ENCODE measurements at regions not wholly inside any gene's neighbourhood (a gene's known extent, or its start where the extent isn't known, plus 50 kb on each side); places are given as distances from the start of the nearest gene placed in this dataset.

DNA sequence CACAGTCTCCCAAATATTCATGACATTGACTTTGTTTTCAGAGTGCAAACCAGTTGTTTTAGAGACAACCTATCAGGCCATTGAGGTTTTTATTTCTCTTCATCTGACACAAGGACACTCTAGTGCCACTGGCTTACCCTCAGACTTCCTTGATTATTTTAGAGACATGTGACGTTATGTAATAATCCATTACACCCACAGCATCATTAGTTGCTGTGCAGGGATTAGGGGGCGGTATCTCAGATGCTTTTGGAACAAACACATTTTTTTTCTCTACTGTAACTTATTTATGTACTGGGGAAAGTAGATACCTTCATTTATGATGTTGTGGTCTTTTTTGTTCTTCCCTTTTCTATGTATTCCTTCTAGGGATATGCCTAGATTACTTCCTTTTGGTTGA lies 2293.1 kb downstream of the PCDH7 start:
- intact Hi-C loops (cut with DNase I), result no loop called here
- H3K36me3 ChIP-seq, result no peaks in the 10 kb centered on the region
- no peak for DNase-seq (ENCODE audit: low spot score)
- TF ChIP-seq, protein P1, sequence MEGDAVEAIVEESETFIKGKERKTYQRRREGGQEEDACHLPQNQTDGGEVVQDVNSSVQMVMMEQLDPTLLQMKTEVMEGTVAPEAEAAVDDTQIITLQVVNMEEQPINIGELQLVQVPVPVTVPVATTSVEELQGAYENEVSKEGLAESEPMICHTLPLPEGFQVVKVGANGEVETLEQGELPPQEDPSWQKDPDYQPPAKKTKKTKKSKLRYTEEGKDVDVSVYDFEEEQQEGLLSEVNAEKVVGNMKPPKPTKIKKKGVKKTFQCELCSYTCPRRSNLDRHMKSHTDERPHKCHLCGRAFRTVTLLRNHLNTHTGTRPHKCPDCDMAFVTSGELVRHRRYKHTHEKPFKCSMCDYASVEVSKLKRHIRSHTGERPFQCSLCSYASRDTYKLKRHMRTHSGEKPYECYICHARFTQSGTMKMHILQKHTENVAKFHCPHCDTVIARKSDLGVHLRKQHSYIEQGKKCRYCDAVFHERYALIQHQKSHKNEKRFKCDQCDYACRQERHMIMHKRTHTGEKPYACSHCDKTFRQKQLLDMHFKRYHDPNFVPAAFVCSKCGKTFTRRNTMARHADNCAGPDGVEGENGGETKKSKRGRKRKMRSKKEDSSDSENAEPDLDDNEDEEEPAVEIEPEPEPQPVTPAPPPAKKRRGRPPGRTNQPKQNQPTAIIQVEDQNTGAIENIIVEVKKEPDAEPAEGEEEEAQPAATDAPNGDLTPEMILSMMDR (IDR thresholded peaks at IDR 0.05), result no peak
- TF ChIP-seq POLR2A (IDR thresholded peaks at IDR 0.05) (no peak), POLR2AphosphoS5 (IDR thresholded peaks at IDR 0.05) (no peak)
- H3K4me1 ChIP-seq (replicated peaks), result no peaks in the 10 kb centered on the region
- H3K4me3 ChIP-seq, result no peak overlapping the region
- no peaks in the 10 kb centered on the region for H3K9me3 ChIP-seq
- 86% methylated on average over 2 of the region's 2 CpGs for WGBS
- no peaks in the 10 kb centered on the region for H3K27me3 ChIP-seq (replicated peaks; ENCODE audit: insufficient read depth)
- H3K27ac ChIP-seq, result no peak overlapping the region

DNA sequence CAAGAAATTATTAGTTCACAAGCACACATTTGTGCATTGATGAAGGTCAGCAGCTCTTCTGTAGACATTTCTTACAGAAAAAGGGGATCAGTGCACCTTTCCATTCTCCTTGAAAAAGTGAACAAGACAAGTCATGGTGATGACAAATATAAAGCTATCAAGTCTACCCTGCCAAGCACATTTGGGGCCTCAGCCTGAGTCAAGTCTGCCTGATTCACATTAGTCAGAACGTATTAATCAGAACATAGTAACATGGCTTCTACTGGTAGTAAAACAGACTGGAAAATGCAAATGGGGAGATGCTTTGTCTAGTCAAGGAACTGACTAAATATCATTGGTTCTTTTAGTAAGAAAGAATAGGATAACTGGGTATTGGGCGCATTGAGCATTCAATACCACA lies 2305.1 kb downstream of the PCDH7 start:
- TF ChIP-seq POLR2A (IDR thresholded peaks at IDR 0.05), result no peak
- TF ChIP-seq, protein P1 (IDR thresholded peaks at IDR 0.05), result no peak
- no peak for TF ChIP-seq POLR2AphosphoS5 (IDR thresholded peaks at IDR 0.05)
- 93% methylated on average over 2 of the region's 2 CpGs for WGBS
- no peak overlapping the region for H3K27ac ChIP-seq
- no peak for DNase-seq (ENCODE audit: low spot score)
- intact Hi-C loops (cut with DNase I), result no loop called here
- no peaks in the 10 kb centered on the region for H3K9me3 ChIP-seq
- H3K4me3 ChIP-seq, result no peak overlapping the region
- H3K27me3 ChIP-seq (replicated peaks; ENCODE audit: insufficient read depth), result no peaks in the 10 kb centered on the region
- no peaks in the 10 kb centered on the region for H3K4me1 ChIP-seq (replicated peaks)
- no peaks in the 10 kb centered on the region for H3K36me3 ChIP-seq

DNA sequence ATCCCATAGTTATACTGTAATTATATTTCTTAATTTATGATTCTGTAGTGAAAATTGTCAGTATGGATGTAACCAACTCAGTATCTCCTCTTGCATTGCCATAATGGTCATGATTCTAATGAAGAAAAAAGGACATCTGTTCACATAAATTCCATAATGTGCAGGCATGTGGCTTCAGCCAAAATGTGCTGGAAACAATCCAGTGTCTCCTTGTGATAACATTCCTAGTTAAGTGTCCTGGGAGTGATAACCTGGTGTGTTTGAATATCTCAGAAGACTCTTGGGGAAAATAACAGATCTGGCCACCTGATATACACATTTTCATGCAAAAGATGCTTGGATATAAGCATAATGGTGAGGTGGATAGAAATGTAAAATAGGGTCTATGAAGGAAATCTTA lies 2309.8 kb downstream of the PCDH7 start:
- DNase-seq (ENCODE audit: low spot score), result no peak
- no peaks in the 10 kb centered on the region for H3K9me3 ChIP-seq
- H3K27ac ChIP-seq, result no peak overlapping the region
- TF ChIP-seq POLR2A (IDR thresholded peaks at IDR 0.05), result no peak
- TF ChIP-seq, protein P1 (IDR thresholded peaks at IDR 0.05), result no peak
- TF ChIP-seq POLR2AphosphoS5 (IDR thresholded peaks at IDR 0.05), result no peak
- H3K36me3 ChIP-seq, result no peaks in the 10 kb centered on the region
- intact Hi-C loops (cut with DNase I), result no loop called here
- H3K4me1 ChIP-seq (replicated peaks), result no peaks in the 10 kb centered on the region
- H3K27me3 ChIP-seq (replicated peaks; ENCODE audit: insufficient read depth), result no peaks in the 10 kb centered on the region
- H3K4me3 ChIP-seq, result no peak overlapping the region

DNA sequence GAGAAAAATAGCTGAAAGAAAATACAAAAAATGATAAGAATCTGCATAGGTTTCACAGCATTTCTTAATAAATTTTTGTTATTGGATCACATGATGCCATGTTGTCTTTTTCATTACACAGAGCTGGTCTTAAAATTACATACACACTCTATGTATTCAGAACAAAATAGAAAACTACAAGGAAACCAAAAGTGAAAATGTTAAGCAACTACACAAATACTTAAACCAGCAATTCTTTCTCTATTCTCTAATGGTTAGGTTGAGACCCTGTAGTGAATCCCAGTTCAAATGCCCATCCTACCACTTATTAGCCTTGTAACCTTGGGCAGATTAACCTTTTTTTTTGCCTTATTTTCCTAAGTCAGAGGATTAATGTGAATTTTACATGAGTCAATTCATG lies 2311.2 kb downstream of the PCDH7 start:
- no peaks in the 10 kb centered on the region for H3K27me3 ChIP-seq (replicated peaks; ENCODE audit: insufficient read depth)
- no peak overlapping the region for H3K27ac ChIP-seq
- no peak for DNase-seq (ENCODE audit: low spot score)
- no peaks in the 10 kb centered on the region for H3K36me3 ChIP-seq
- intact Hi-C loops (cut with DNase I), result no loop called here
- TF ChIP-seq POLR2A (IDR thresholded peaks at IDR 0.05) (no peak), POLR2AphosphoS5 (IDR thresholded peaks at IDR 0.05) (no peak)
- TF ChIP-seq, protein P1 (IDR thresholded peaks at IDR 0.05), result no peak
- no peaks in the 10 kb centered on the region for H3K9me3 ChIP-seq
- no peaks in the 10 kb centered on the region for H3K4me1 ChIP-seq (replicated peaks)
- H3K4me3 ChIP-seq, result no peak overlapping the region

DNA sequence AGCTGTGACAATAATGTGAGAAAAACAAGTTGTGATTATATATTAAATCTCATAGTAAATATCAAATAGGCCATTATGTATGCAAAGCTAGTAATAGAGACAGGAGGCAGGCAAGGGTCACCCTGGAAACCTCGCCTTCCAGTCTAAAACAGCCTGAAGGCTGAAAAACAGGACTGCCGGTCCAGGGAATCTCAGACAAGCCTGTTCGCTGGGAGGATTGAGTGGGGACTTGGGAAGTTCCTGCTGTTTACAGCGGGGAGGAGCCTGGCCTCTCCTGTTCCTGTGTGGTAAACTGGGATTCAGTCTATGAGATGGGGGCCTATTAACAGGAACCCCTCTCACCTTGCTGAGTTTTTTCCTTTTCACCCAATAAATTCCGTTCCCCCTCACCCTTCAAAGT lies 2317.3 kb downstream of the PCDH7 start:
- intact Hi-C loops (cut with DNase I), result no loop called here
- Histone ChIP-seq H3K36me3 (no peaks in the 10 kb centered on the region), H3K27me3 (replicated peaks; ENCODE audit: insufficient read depth) (no peaks in the 10 kb centered on the region), H3K4me1 (replicated peaks) (no peaks in the 10 kb centered on the region), H3K9me3 (no peaks in the 10 kb centered on the region), H3K4me3 (no peak overlapping the region), H3K27ac (no peak overlapping the region)
- TF ChIP-seq POLR2A (IDR thresholded peaks at IDR 0.05) (no peak), POLR2AphosphoS5 (IDR thresholded peaks at IDR 0.05) (no peak)
- TF ChIP-seq, protein P1 (IDR thresholded peaks at IDR 0.05), result no peak
- WGBS, result 56% methylated on average over 5 of the region's 5 CpGs
- DNase-seq (ENCODE audit: low spot score), result no peak
